GM21619 (cell line): ENCODE measurements at regions not wholly inside any gene's neighbourhood (a gene's known extent, or its start where the extent isn't known, plus 50 kb on each side); places are given as distances from the start of the nearest gene placed in this dataset.

Experiments used
- ATAC-seq: cut with Tn5 transposase; IDR thresholded peaks from one replicate; pipeline ENCODE4 v1.9.1; 2021; ENCODE audit not compliant: unreplicated experiment

GRCh38 chrX:6793000-6793399 lies 258.1 kb upstream of the VCX3A start:
- no peak for ATAC-seq

GRCh38 chrX:6783912-6784311 lies 249.0 kb upstream of the VCX3A start:
- no peak for ATAC-seq

DNA sequence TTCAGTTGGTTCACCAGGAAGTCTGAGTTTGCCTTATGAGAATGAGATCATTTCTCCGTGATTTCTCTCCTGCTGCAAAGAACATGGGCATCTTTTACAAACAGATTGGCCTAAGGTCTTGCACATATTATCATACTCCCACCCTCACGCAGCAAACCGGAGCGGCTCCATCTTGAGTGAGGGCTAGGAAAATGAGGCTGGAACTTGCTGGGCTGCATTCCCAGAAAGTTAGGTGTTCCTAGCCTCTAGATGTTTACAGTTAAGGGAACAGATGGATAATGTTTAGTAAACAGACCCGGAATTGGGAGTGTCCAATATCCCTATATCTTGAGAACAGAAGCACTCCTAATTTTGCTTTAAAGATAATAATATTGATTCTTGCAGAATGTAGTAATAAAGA lies 247.9 kb upstream of the VCX3A start:
- no peak for ATAC-seq

GRCh38 chrX:6778544-6779503 lies 243.9 kb upstream of the VCX3A start:
- no peak for ATAC-seq

DNA sequence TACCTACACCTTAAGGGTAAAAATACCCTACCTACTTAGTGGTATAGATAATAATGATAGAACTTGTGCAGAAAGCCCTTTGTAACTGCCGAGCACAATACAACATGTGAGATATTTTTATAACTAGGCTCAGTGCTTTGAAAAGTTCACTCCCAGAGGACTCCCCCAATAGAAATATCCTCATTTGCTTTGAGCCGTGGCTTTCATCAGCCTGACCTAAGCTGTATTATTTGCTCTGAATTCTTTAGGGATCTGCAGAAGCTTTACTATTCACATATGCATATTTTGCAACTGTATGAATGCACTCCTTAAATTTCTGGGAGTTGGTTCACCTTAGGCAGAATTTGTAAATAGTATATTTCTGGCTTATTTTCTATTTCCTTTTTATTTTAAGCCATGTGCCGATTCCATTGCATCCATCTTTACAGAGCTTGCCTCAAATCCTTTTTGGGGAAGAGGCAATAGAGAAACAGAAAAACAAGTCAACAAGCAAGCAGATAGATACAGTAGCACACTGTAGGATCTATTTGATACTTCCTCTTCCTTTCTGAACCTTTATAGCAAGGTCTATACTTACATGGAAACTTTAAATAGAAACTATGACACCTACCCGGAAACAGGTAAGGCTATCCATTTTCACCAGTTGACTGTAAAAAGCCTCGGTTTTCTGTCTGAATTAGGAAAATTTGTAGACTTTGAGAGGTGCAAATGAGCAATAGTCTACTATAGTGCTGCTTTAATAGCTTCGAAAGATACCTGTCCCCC lies 242.5 kb upstream of the VCX3A start:
- no peak for ATAC-seq

GRCh38 chrX:6770936-6771335 lies 236.0 kb upstream of the VCX3A start:
- no peak for ATAC-seq

- ATAC-seq, result no peak
These were observed 234.0 kb upstream of the VCX3A start for GRCh38 chrX:6768881-6769280.

- no peak for ATAC-seq
These were observed 226.3 kb upstream of the VCX3A start for GRCh38 chrX:6761251-6761650.

DNA sequence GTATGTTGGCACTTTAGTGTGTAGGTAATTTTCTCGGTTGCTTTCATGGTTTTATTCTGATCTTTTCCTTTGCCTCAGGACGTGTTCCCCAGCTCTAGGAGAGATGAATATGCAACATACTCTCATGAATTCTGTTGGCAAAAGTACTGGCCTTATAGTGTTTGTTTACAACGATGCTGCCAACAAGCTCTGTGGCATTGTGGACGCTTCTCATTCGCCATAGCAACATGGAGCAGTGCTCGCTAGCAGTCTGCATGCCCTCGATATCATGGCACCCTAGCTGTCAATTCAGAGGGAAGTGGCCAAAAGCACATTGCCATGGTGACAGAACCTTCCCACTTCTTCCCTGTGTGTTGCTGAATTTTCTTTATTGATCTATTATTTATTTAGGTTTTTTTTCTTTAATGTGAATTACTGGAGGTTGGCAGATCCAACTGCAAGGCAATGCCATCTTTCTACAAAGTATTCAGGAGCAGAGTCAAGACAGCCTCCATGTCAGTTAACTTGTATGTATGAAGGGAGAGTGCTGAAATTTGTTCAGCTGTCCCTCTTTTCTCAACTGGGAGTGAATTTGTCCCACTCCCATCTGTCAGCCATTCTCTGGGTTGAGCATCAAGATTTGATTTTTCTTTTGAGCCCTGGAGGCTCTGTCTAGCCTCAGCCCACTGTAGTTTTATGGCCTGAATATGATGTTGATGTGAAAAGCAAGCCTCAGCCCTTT lies 224.9 kb upstream of the VCX3A start:
- no peak for ATAC-seq

- no peak for ATAC-seq
These were observed 223.3 kb upstream of the VCX3A start for GRCh38 chrX:6758234-6758633.

DNA sequence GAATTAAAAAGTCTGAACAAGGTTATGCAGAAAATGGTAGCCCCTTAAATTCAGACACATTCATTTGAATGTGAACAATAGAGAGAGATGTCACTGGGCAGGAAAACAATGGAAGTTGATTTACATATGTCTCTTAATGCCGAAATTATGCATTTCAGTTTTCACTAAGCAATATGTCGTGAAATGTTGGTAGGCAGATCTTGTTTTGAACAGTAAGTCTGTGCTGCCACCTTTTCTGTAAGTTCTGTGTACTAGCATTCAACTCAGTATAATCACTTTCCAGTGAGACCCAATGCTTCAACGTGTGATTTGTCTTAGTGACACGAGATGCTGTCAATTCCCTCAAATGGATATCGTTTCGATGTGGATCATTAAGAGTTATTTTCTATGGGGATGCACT lies 222.7 kb upstream of the VCX3A start:
- no peak for ATAC-seq

DNA sequence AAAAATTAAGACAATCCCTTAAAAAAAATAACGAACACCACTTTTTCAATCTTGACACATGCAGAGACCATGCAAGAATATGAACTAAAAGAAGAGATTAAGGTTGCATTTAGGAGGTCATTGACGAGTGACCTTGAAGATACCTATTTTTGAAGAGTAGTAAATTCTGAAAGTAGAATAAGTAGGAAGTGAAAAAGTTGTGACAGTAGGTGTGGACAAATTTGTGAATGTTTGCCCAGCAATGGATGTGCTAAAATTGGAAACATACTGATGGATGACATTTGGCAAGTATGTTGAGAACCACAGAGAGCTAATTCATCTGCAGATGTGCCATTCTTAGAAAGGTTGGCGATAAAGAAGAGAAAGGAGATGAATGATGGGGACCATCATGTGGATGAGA lies 213.7 kb upstream of the VCX3A start:
- ATAC-seq, result no peak

DNA sequence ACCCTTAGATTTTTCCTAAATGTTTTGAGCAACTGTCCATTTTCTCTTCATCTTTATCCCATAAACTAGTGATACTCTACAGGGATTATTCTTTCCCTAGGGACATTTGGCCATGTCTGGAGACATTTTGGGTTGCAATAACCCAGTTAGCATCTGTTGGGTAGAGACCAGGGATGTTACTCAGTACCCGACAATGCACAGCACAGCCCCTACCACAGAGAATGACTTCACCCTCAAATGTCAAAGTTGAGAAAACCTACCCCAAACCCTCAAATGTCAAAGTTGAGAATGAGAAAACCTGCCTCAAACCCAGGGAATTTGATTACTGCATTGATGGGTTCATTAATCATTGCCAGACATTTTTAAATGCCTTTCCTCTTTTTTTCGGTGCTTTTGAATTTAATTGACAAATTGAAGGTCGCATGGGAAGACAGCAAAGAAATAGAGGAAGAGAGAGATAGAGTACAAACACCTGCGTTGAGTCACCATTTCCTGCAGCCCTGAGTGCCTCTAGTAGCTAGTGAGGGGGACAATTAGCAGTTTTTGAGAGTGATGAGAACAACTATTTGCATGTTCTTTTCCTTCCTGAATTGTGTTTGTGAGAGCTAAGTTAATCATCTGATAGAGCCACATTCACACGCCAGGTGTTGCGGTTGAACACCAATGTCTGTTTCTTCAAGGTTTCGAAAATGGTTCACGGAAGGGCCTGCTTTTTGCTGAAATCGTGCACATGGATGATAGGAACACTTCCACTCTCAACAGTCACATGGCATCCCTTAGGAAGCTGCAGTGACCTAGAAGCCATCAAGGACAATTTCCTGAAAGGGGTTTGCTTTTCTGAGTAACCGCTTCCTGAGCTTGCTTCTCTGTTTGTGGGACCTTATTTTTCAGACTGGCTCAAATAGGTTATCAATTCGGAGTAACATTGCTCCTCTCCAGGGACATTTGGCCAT lies 203.9 kb upstream of the VCX3A start:
- peak; percentile 96 for ATAC-seq

- ATAC-seq, result no peak
These were observed 200.1 kb upstream of the VCX3A start for GRCh38 chrX:6734844-6735634.

DNA sequence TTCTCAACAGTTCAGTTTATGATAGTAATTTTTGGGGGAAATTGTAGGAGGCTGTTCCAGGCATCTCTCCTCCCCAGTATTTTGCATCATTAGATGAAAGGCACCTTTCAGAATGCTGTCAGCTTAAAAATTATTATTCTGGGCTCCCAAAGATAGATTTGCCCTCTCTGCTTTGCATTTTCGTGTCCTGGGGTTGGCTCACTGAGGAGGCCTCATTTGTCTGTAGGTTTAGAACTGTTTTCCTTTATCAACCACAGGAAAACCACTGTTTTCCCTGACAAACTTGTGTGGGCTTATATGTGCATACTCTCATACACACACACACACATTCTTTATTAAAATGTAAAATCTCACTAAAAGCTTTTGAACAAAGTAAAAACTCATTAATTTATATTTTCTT lies 197.2 kb upstream of the VCX3A start:
- ATAC-seq, result peak; percentile 58

GRCh38 chrX:6729626-6730025 lies 194.7 kb upstream of the VCX3A start:
- ATAC-seq, result no peak

GRCh38 chrX:6718766-6719165 lies 183.8 kb upstream of the VCX3A start:
- ATAC-seq, result no peak

GRCh38 chrX:6708676-6709380 lies 173.9 kb upstream of the VCX3A start:
- no peak for ATAC-seq

- no peak for ATAC-seq
These were observed 173.1 kb upstream of the VCX3A start for GRCh38 chrX:6708041-6708440.
